PC-3 (cell line): ENCODE measurements at regions not wholly inside any gene's neighbourhood (a gene's known extent, or its start where the extent isn't known, plus 50 kb on each side); places are given as distances from the start of the nearest gene placed in this dataset.

Experiments
- ATAC-seq: fragments of 200-7000 bp; cut with Tn5 transposase; 2 replicates; pipeline ENCODE4 v1.9.1; 2020; ENCODE audit warnings: mild to moderate bottlenecking, moderate library complexity
- BruUV-seq: library from RNA; stranded (reverse); fragments of 400-500 nt; replicated peaks from 2 replicates; lab custom pipeline; 2021; lab: Mats Ljungman, UMichigan
- CTCF ChIA-PET: fragments of 300-600 bp; sonication (Branson Sonifier 250); formaldehyde crosslinking; loops from one replicate; lab custom pipeline; 2022; ENCODE audit warnings: antibody characterized with exemption; lab: Charles Lee
- POLR2A ChIA-PET: fragments of 300-600 bp; sonication (Branson Sonifier 250); formaldehyde crosslinking; loops from one replicate; lab custom pipeline; 2022; ENCODE audit warnings: antibody characterized with exemption; ENCODE audit not compliant: unreplicated experiment; lab: Charles Lee
- DNase-seq: peaks from one replicate; pipeline ENCODE4 v3.0.0-alpha.2; 2015
- H2AFZ ChIP-seq: fragments of 300-600 bp; sonication (generic); 2 replicates; pipeline ENCODE4 v1.6.0; 2016; ENCODE audit warnings: antibody characterized with exemption, low read length
- H3F3A ChIP-seq: fragments of 300-600 bp; sonication (generic); one replicate; pipeline ENCODE4 v1.6.0; 2017; ENCODE audit warnings: antibody characterized with exemption, low read length, control low read depth, mild to moderate bottlenecking; ENCODE audit not compliant: unreplicated experiment
- H3K27ac ChIP-seq: fragments of 300-600 bp; sonication (generic); 2 replicates; pipeline ENCODE4 v1.5.1; 2016; ENCODE audit warnings: mild to moderate bottlenecking, low read length
- H3K27me3 ChIP-seq: fragments of 300-600 bp; sonication (generic); 2 replicates; pipeline ENCODE4 v1.6.1; 2016; ENCODE audit warnings: low read length, mixed read lengths
- H3K36me3 ChIP-seq: fragments of 300-600 bp; sonication (generic); 2 replicates; pipeline ENCODE4 v1.6.1; 2016; ENCODE audit warnings: low read depth, mixed run types, low read length, mixed read lengths
- H3K4me1 ChIP-seq: fragments of 300-600 bp; sonication (generic); 2 replicates; pipeline ENCODE4 v1.5.1; 2016; ENCODE audit warnings: low read length; ENCODE audit not compliant: insufficient read depth
- H3K4me2 ChIP-seq: fragments of 300-600 bp; sonication (generic); 2 replicates; pipeline ENCODE4 v1.6.0; 2016; ENCODE audit warnings: low read length
- H3K4me3 ChIP-seq: fragments of 300-600 bp; sonication (generic); 2 replicates; pipeline ENCODE4 v1.5.1; 2016; ENCODE audit warnings: mild to moderate bottlenecking, low read length, mixed read lengths
- H3K79me2 ChIP-seq: fragments of 300-600 bp; sonication (generic); 2 replicates; pipeline ENCODE4 v1.6.1; 2017; ENCODE audit warnings: low read length, mixed read lengths
- H3K9ac ChIP-seq: fragments of 300-600 bp; sonication (generic); 2 replicates; pipeline ENCODE4 v1.6.0; 2016; ENCODE audit warnings: mild to moderate bottlenecking, low read length
- H3K9me2 ChIP-seq: fragments of 300-600 bp; sonication (generic); replicated peaks from 2 replicates; pipeline ENCODE4 v1.6.1; 2016; ENCODE audit warnings: mixed run types, low read length, mixed read lengths
- H3K9me3 ChIP-seq: fragments of 300-600 bp; sonication (generic); 2 replicates; pipeline ENCODE4 v1.6.1; 2016; ENCODE audit warnings: low read length, mixed read lengths
- H4K20me1 ChIP-seq: fragments of 300-600 bp; sonication (generic); 2 replicates; pipeline ENCODE4 v1.6.1; 2016; ENCODE audit warnings: low read length, mixed read lengths
- CTCF ChIP-seq: fragments of 300-600 bp; sonication (generic); conservative IDR thresholded peaks from 2 replicates; pipeline ENCODE4 v1.5.1; 2017; ENCODE audit warnings: antibody characterized with exemption, low read depth, mild to moderate bottlenecking, low read length
- EZH2 ChIP-seq: fragments of 300-600 bp; sonication (generic); IDR thresholded peaks from one replicate; pipeline ENCODE4 v1.6.1; 2017; ENCODE audit warnings: antibody characterized with exemption, mild to moderate bottlenecking, low read length; ENCODE audit not compliant: unreplicated experiment
- EZH2phosphoT487 ChIP-seq: fragments of 300-600 bp; sonication (generic); IDR thresholded peaks from 2 replicates; pipeline ENCODE4 v1.6.1; 2018; ENCODE audit warnings: mild to moderate bottlenecking, antibody characterized with exemption, low read length, borderline replicate concordance
- intact Hi-C: fragments of 100-400 bp; cut with micrococcal nuclease; formaldehyde crosslinking; loops from 2 replicates; pipeline ENCODE4 v1.9.0; 2023

DNA sequence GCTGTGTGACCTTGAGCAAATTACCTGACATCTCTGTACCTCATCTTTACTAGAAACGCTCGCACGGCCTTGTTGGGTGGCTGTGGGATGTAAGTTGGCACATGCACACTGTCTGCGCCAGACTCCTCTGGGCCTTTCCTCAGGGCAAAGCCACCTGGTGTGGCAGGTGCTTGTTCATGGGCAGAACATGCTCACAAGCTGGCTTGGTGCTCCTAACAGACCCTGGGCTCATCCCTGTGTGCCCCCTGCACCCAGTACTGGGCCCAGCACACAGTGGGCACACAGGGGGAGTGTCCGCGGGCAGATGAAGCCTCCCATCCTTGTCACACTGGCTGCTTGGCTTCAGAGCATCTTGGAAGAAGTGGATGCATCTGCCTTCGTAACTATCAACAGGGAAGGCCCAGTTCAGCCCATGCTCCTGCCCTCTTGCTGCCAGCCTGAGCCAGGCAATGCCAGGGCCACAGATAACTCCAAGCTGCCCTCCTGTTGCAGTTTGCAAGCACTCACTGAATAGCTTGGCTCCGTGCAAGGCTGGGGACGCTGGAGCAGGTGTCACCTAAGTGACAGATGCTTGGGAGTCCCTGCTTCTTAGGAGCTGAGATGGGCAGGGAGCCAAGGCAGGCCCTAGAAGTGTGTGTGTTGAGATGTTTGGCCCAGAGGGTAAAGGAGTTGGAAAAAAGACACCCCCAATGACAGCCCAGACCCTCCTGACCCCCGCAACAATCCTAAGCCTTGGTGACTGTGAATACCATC lies 123.9 kb downstream of the TUBA3C start:
- Histone ChIP-seq H3K9ac (no peak overlapping the region), H3K27me3 (no peaks in the 10 kb centered on the region; the same call in 1 of the 2 replicates), H3K79me2 (no peaks in the 10 kb centered on the region), H3K4me1 (no peaks in the 10 kb centered on the region), H4K20me1 (no peaks in the 10 kb centered on the region), H3K4me3 (no peak overlapping the region), H2AFZ (no peak overlapping the region), H3K4me2 (no peak overlapping the region), H3K9me3 (no peaks in the 10 kb centered on the region), H3F3A (no peaks in the 10 kb centered on the region), H3K36me3 (no peaks in the 10 kb centered on the region), H3K27ac (no peak overlapping the region), H3K9me2 (no peaks in the 10 kb centered on the region)
- intact Hi-C loops: no loop called here
- BruUV-seq: no TSS peak
- CTCF ChIA-PET: no interaction called here
- ATAC-seq (no peak), DNase-seq (no peak)
- TF ChIP-seq EZH2: no peak
- TF ChIP-seq EZH2phosphoT487: no peak
- TF ChIP-seq CTCF: no peak
- POLR2A ChIA-PET: no interaction called here

DNA sequence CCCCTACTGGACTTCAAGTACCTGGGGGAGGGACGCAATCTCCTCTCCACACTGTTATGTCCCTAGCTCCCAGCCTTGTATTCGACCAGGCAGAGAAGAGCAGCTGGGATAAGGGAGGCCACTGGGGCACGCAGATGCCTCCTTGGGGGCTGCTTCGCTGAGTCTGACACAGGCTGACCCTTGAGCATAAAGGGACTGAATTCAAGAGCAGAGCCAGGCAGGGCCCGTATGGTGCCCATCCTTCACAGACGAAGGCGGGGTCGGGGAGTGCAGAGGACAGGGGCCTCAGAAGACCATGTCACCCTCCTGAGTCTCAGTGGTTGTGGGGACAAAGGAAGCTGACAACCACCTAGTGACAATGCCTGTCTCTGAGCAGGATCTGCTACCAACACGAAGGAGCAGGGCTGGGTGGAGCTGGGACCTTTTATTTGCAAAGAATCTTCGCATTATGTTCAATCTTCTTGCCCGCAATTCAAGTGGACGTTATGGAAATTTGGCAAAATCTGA lies 124.6 kb downstream of the TUBA3C start:
- H3K4me3 ChIP-seq: no peak overlapping the region
- H3K9ac ChIP-seq: no peak overlapping the region
- no peaks in the 10 kb centered on the region for H3K36me3 ChIP-seq
- no peak overlapping the region for H2AFZ ChIP-seq
- H3K4me1 ChIP-seq: no peaks in the 10 kb centered on the region
- H3K9me3 ChIP-seq: no peaks in the 10 kb centered on the region
- no peaks in the 10 kb centered on the region for H3F3A ChIP-seq
- ChIA-PET POLR2A (no interaction called here), CTCF (no interaction called here)
- ATAC-seq (no peak), DNase-seq (no peak)
- BruUV-seq: no TSS peak
- no peaks in the 10 kb centered on the region for H3K9me2 ChIP-seq
- no peak for TF ChIP-seq CTCF
- no peak for TF ChIP-seq EZH2phosphoT487
- no peak for TF ChIP-seq EZH2
- H3K27me3 ChIP-seq: no peaks in the 10 kb centered on the region; the same call in 1 of the 2 replicates
- H4K20me1 ChIP-seq: no peaks in the 10 kb centered on the region
- H3K79me2 ChIP-seq: no peaks in the 10 kb centered on the region
- intact Hi-C loops: no loop called here
- no peak overlapping the region for H3K4me2 ChIP-seq
- H3K27ac ChIP-seq: no peak overlapping the region

DNA sequence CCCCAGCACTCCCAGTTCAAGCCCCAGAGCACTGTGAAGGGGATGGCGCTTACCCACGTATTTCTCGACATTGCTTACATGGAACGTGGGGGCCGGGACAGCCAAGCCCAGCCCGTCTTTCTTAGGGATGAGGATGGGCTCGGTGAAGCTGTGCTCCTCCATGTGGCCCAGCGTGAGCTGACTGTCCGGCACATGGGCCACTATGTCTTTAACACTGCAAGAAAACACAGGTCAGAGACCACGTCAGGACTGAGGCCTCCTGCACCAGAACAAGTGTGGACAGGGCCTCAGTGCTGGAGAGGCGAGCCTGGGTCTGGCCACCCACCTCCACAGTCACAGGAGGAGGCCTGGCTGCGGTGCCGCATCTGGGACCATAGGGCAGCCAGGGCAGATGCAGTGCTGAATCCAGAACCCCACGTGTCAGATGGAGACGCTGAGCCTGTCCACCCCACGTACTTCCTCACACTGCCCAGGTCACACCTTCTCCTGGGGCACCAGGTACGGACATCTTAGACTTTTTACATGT lies 125.2 kb downstream of the TUBA3C start:
- TF ChIP-seq EZH2: no peak
- no peak for TF ChIP-seq EZH2phosphoT487
- TF ChIP-seq CTCF: no peak
- Histone ChIP-seq H2AFZ (no peak overlapping the region), H3K9me3 (no peaks in the 10 kb centered on the region), H3F3A (no peaks in the 10 kb centered on the region), H3K9me2 (no peaks in the 10 kb centered on the region), H3K36me3 (no peaks in the 10 kb centered on the region), H3K4me2 (no peak overlapping the region), H3K27me3 (no peaks in the 10 kb centered on the region; the same call in 1 of the 2 replicates), H3K4me1 (no peaks in the 10 kb centered on the region), H3K27ac (no peak overlapping the region), H3K79me2 (no peaks in the 10 kb centered on the region), H3K9ac (no peak overlapping the region), H3K4me3 (no peak overlapping the region), H4K20me1 (no peaks in the 10 kb centered on the region)
- ChIA-PET POLR2A (no interaction called here), CTCF (no interaction called here)
- intact Hi-C loops: no loop called here
- ATAC-seq (no peak), DNase-seq (no peak)
- BruUV-seq: no TSS peak
